Activated B cell treated with CpG ODN at 0.5 μM for 24 hours (primary cell): ENCODE measurements at regions not wholly inside any gene's neighbourhood (a gene's known extent, or its start where the extent isn't known, plus 50 kb on each side); places are given as distances from the start of the nearest gene placed in this dataset.

Source experiments
- ATAC-seq: fragments of 200-7000 bp; cut with Tn5 transposase; one replicate; pipeline ENCODE4 v1.10.0; 2021; ENCODE audit warnings: low read depth, mild to moderate bottlenecking, moderate library complexity
- CTCF ChIA-PET: fragments of 350-600 bp; sonication (Branson Sonifier 250); formaldehyde crosslinking; loops from one replicate; lab custom pipeline; 2021; ENCODE audit warnings: antibody characterized with exemption; lab: Charles Lee
- POLR2A ChIA-PET: fragments of 350-600 bp; sonication (Branson Sonifier 250); formaldehyde crosslinking; loops from one replicate; lab custom pipeline; 2021; ENCODE audit warnings: antibody characterized with exemption; lab: Charles Lee
- DNase-seq: peaks from one replicate; pipeline ENCODE4 v3.0.0; 2022
- H3K27ac Mint-ChIP-seq: one replicate; pipeline ENCODE4 v1.8.0; 2020; ENCODE audit warnings: mixed read lengths
- H3K27me3 Mint-ChIP-seq: one replicate; pipeline ENCODE4 v1.8.0; 2021; ENCODE audit warnings: mixed read lengths
- H3K36me3 Mint-ChIP-seq: one replicate; pipeline ENCODE4 v1.8.0; 2021; ENCODE audit warnings: low read depth, mixed read lengths
- H3K4me1 Mint-ChIP-seq: one replicate; pipeline ENCODE4 v1.8.0; 2021; ENCODE audit warnings: mixed read lengths
- H3K4me3 Mint-ChIP-seq: one replicate; pipeline ENCODE4 v1.8.0; 2020; ENCODE audit warnings: mild to moderate bottlenecking, mixed read lengths
- H3K9me3 Mint-ChIP-seq: one replicate; pipeline ENCODE4 v1.8.0; 2020; ENCODE audit warnings: mixed read lengths
- CTCF ChIP-seq: fragments of 200-600 bp; IDR thresholded peaks from one replicate; pipeline ENCODE4 v1.8.0; 2022; ENCODE audit warnings: antibody characterized with exemption, mild to moderate bottlenecking
- intact Hi-C: fragments of 100-400 bp; cut with micrococcal nuclease; formaldehyde crosslinking; loops from one replicate; pipeline ENCODE4 v1.15.1; 2024

- H3K36me3 Mint-ChIP-seq, result no peaks in the 10 kb centered on the region
- CTCF ChIA-PET, result no interaction called here
- intact Hi-C loops, result no loop called here
- no peak for ATAC-seq
- no peak overlapping the region for H3K27ac Mint-ChIP-seq
- POLR2A ChIA-PET, result no interaction called here
- no peak overlapping the region for H3K4me3 Mint-ChIP-seq
- no peak for TF ChIP-seq CTCF
- no peak for DNase-seq
- no peaks in the 10 kb centered on the region for H3K9me3 Mint-ChIP-seq
- H3K27me3 Mint-ChIP-seq, result no peaks in the 10 kb centered on the region
- H3K4me1 Mint-ChIP-seq, result peaks cover 2% of the 10 kb centered on the region
Measured at GRCh38 chr5:62124266-62124665, 181.7 kb upstream of the KIF2A start.

GRCh38 chr5:62126090-62126489 lies 179.9 kb upstream of the KIF2A start:
- H3K27ac Mint-ChIP-seq, result no peak overlapping the region
- H3K9me3 Mint-ChIP-seq, result no peaks in the 10 kb centered on the region
- no peaks in the 10 kb centered on the region for H3K36me3 Mint-ChIP-seq
- H3K27me3 Mint-ChIP-seq, result no peaks in the 10 kb centered on the region
- H3K4me1 Mint-ChIP-seq, result peaks cover 2% of the 10 kb centered on the region
- H3K4me3 Mint-ChIP-seq, result no peak overlapping the region
- ATAC-seq, result no peak
- DNase-seq, result no peak
- POLR2A ChIA-PET, result interaction anchor here (0.7 kb wide), 1 partner anchor 40 kb away, joined by 5 read pairs; no protein-coding TSS in a partner anchor
- no peak for TF ChIP-seq CTCF
- intact Hi-C loops, result no loop called here
- CTCF ChIA-PET, result no interaction called here

GRCh38 chr5:62127098-62127736 lies 178.8 kb upstream of the KIF2A start:
- ATAC-seq (no peak), DNase-seq (no peak)
- H3K9me3 Mint-ChIP-seq, result no peaks in the 10 kb centered on the region
- CTCF ChIA-PET, result no interaction called here
- POLR2A ChIA-PET, result no interaction called here
- H3K4me1 Mint-ChIP-seq, result peaks cover 2% of the 10 kb centered on the region
- H3K36me3 Mint-ChIP-seq, result no peaks in the 10 kb centered on the region
- no peak overlapping the region for H3K27ac Mint-ChIP-seq
- TF ChIP-seq CTCF, result no peak
- intact Hi-C loops, result no loop called here
- no peaks in the 10 kb centered on the region for H3K27me3 Mint-ChIP-seq
- no peak overlapping the region for H3K4me3 Mint-ChIP-seq

GRCh38 chr5:62130107-62130506 lies 175.9 kb upstream of the KIF2A start:
- Mint-ChIP-seq H3K27ac (no peak overlapping the region), H3K9me3 (no peaks in the 10 kb centered on the region), H3K4me1 (peaks cover 2% of the 10 kb centered on the region), H3K36me3 (no peaks in the 10 kb centered on the region), H3K4me3 (no peak overlapping the region), H3K27me3 (no peaks in the 10 kb centered on the region)
- ATAC-seq (no peak), DNase-seq (no peak)
- intact Hi-C loops, result no loop called here
- CTCF ChIA-PET, result no interaction called here
- POLR2A ChIA-PET, result no interaction called here
- TF ChIP-seq CTCF, result no peak

- H3K27me3 Mint-ChIP-seq, result peaks cover 3% of the 10 kb centered on the region
- no peaks in the 10 kb centered on the region for H3K36me3 Mint-ChIP-seq
- H3K9me3 Mint-ChIP-seq, result no peaks in the 10 kb centered on the region
- DNase-seq, result no peak
- ChIA-PET CTCF (no interaction called here), POLR2A (no interaction called here)
- H3K27ac Mint-ChIP-seq, result no peak overlapping the region
- H3K4me3 Mint-ChIP-seq, result no peak overlapping the region
- no peak for TF ChIP-seq CTCF
- no peak for ATAC-seq
- intact Hi-C loops, result no loop called here
- H3K4me1 Mint-ChIP-seq, result peaks cover 2% of the 10 kb centered on the region
Measured at GRCh38 chr5:62132276-62132675, 173.7 kb upstream of the KIF2A start.
